NCI-H1417 (cell line): ENCODE measurements at regions not wholly inside any gene's neighbourhood (a gene's known extent, or its start where the extent isn't known, plus 50 kb on each side); places are given as distances from the start of the nearest gene placed in this dataset.
"Not testable (repeated sequence)": the region's sequence is repeated elsewhere in the genome, so short reads cannot be mapped to it uniquely, and the experiment has no call there.

ENCODE experiments used
- DNase-seq, 3 experiments: peaks; one replicate each; lab custom pipeline; 2025; lab: John Stamatoyannopoulos, UW

- DNase-seq, result no peak
These were observed 149.3 kb downstream of the RPLP1 start for GRCh38 chr15:69601711-69602504.

GRCh38 chr15:69602921-69603320 lies 150.3 kb downstream of the RPLP1 start:
- no peak for DNase-seq

GRCh38 chr15:69603369-69604071 lies 150.9 kb downstream of the RPLP1 start:
- DNase-seq, result no peak

- peak; percentile 54 to 98 (median 89) for DNase-seq
These were observed 151.4 kb downstream of the RPLP1 start for GRCh38 chr15:69604072-69604411.

GRCh38 chr15:69606144-69606543 lies 153.5 kb downstream of the RPLP1 start:
- DNase-seq, result no peak

- no peak for DNase-seq
These were observed 154.4 kb downstream of the RPLP1 start for GRCh38 chr15:69606921-69607500.

GRCh38 chr15:69608661-69609060 lies 156.0 kb downstream of the RPLP1 start:
- DNase-seq, result no peak

- DNase-seq, result peak in 1 of 3 experiments; percentile 30
These were observed 156.6 kb downstream of the RPLP1 start for GRCh38 chr15:69609176-69609575.

GRCh38 chr15:69609776-69610175 lies 157.2 kb downstream of the RPLP1 start:
- DNase-seq, result no peak

- no peak for DNase-seq
These were observed 157.7 kb downstream of the RPLP1 start for GRCh38 chr15:69610277-69610676.

- DNase-seq, result no peak
These were observed 158.2 kb downstream of the RPLP1 start for GRCh38 chr15:69610858-69611257.

GRCh38 chr15:69612112-69612511 lies 159.5 kb downstream of the RPLP1 start:
- DNase-seq, result peak; percentile 94 to 99 (median 97)

- DNase-seq, result no peak
These were observed 160.6 kb downstream of the RPLP1 start for GRCh38 chr15:69613182-69613581.

- DNase-seq, result no peak
These were observed 161.4 kb downstream of the RPLP1 start for GRCh38 chr15:69613988-69614387.

- no peak for DNase-seq
These were observed 163.1 kb downstream of the RPLP1 start for GRCh38 chr15:69615736-69616135.

GRCh38 chr15:69616558-69616957 lies 163.9 kb downstream of the RPLP1 start:
- no peak for DNase-seq

- DNase-seq, result not testable (repeated sequence)
These were observed 164.5 kb downstream of the RPLP1 start for GRCh38 chr15:69617144-69617543.

GRCh38 chr15:69623392-69624154 lies 171.0 kb downstream of the RPLP1 start:
- DNase-seq, result peak in 1 of 3 experiments; percentile 35

GRCh38 chr15:69624155-69624520 lies 171.5 kb downstream of the RPLP1 start:
- no peak for DNase-seq

- DNase-seq, result no peak
These were observed 172.2 kb downstream of the RPLP1 start for GRCh38 chr15:69624816-69625215.

GRCh38 chr15:69625328-69625727 lies 172.7 kb downstream of the RPLP1 start:
- DNase-seq, result no peak
